Liver (tissue), 8 donors: ENCODE measurements at regions not wholly inside any gene's neighbourhood (a gene's known extent, or its start where the extent isn't known, plus 50 kb on each side); places are given as distances from the start of the nearest gene placed in this dataset.

Experiments used
- DNase-seq: peaks from one replicate; pipeline ENCODE4 v3.0.0-alpha.2; 2017; ENCODE audit warnings: low spot score
- H3K27ac ChIP-seq, 2 donors: one replicate each; pipeline ENCODE4 v1.7.0; 2013; ENCODE audit warnings: inconsistent platforms in 2 of 2, low read length in 2 of 2, control low read depth in 1 of 2, low read depth in 1 of 2, mild to moderate bottlenecking in 1 of 2
- H3K27me3 ChIP-seq, 4 donors: one replicate each; pipeline versions ENCODE4 v1.6.1 to v1.7.0; 2013; ENCODE audit warnings: low read length in 3 of 4, inconsistent platforms in 1 of 4, mild to moderate bottlenecking in 1 of 4, moderate library complexity in 1 of 4; ENCODE audit not compliant: control insufficient read depth in 4 of 4, insufficient read depth in 4 of 4
- H3K36me3 ChIP-seq, 4 donors: one replicate each; pipeline versions ENCODE4 v1.6.1 to v1.7.0; 2013; ENCODE audit warnings: low read length in 3 of 4, mild to moderate bottlenecking in 3 of 4, low read depth in 1 of 4, moderate library complexity in 1 of 4; ENCODE audit not compliant: control insufficient read depth in 4 of 4, insufficient read depth in 3 of 4
- H3K4me1 ChIP-seq, 4 donors: one replicate each; pipeline versions ENCODE4 v1.6.1 to v1.7.0; 2013; ENCODE audit warnings: low read length in 3 of 4, mild to moderate bottlenecking in 3 of 4, moderate library complexity in 1 of 4; ENCODE audit not compliant: control insufficient read depth in 4 of 4, insufficient read depth in 4 of 4
- H3K4me3 ChIP-seq, 3 donors: one replicate each; pipeline versions ENCODE4 v1.6.1 to v1.7.0; 2013; ENCODE audit warnings: low read length in 3 of 3, control low read depth in 1 of 3, low read depth in 1 of 3, mild to moderate bottlenecking in 1 of 3
- H3K9ac ChIP-seq, 2 donors: one replicate each; pipeline ENCODE4 v1.7.0; 2013; ENCODE audit warnings: low read length in 2 of 2, mild to moderate bottlenecking in 2 of 2, moderate library complexity in 2 of 2, control low read depth in 1 of 2, low read depth in 1 of 2
- H3K9me3 ChIP-seq, 4 donors: one replicate each; pipeline versions ENCODE4 v1.6.1 to v1.7.0; 2013; ENCODE audit warnings: low read length in 3 of 4; ENCODE audit not compliant: control insufficient read depth in 4 of 4
- EGR1 ChIP-seq, 2 donors: IDR thresholded peaks; 2 replicates each; pipeline ENCODE4 v1.6.1; 2016 to 2018; ENCODE audit warnings: antibody characterized with exemption in 2 of 2, low read depth in 2 of 2
- FOXA1 ChIP-seq: IDR thresholded peaks from 2 replicates; pipeline ENCODE4 v1.6.1; 2016; ENCODE audit warnings: antibody characterized with exemption
- FOXA2 ChIP-seq: IDR thresholded peaks from 2 replicates; pipeline ENCODE4 v1.6.1; 2016; ENCODE audit warnings: antibody characterized with exemption
- GABPA ChIP-seq, 2 donors: IDR thresholded peaks in 1 of 2; conservative IDR thresholded peaks in 1 of 2; 2 replicates each; pipeline ENCODE4 v1.6.1; 2016; ENCODE audit warnings: antibody characterized with exemption in 2 of 2, mild to moderate bottlenecking in 1 of 2, moderate library complexity in 1 of 2
- HNF4A ChIP-seq, 2 donors: conservative IDR thresholded peaks; 2 replicates each; pipeline ENCODE4 v1.6.1; 2016; ENCODE audit warnings: antibody characterized with exemption in 2 of 2, mild to moderate bottlenecking in 2 of 2
- HNF4G ChIP-seq: IDR thresholded peaks from 2 replicates; pipeline ENCODE4 v1.6.1; 2016; ENCODE audit warnings: antibody characterized with exemption
- JUND ChIP-seq, 2 donors: IDR thresholded peaks; 2 replicates each; pipeline ENCODE4 v1.6.1; 2016; ENCODE audit warnings: antibody characterized with exemption in 2 of 2
- NR2F2 ChIP-seq: IDR thresholded peaks from 2 replicates; pipeline ENCODE4 v1.6.1; 2016; ENCODE audit warnings: antibody characterized with exemption
- RAD21 ChIP-seq, 2 donors: IDR thresholded peaks; 2 replicates each; pipeline ENCODE4 v1.6.1; 2016; ENCODE audit warnings: antibody characterized with exemption in 2 of 2, mild to moderate bottlenecking in 2 of 2
- RXRA ChIP-seq, 2 donors: IDR thresholded peaks; 2 replicates each; pipeline ENCODE4 v1.6.1; 2017 to 2018; ENCODE audit warnings: antibody characterized with exemption in 2 of 2, mild to moderate bottlenecking in 1 of 2
- SP1 ChIP-seq: IDR thresholded peaks from 2 replicates; pipeline ENCODE4 v1.6.1; 2018; ENCODE audit warnings: antibody characterized with exemption, mild to moderate bottlenecking
- TAF1 ChIP-seq: conservative IDR thresholded peaks from 2 replicates; pipeline ENCODE4 v1.6.1; 2016; ENCODE audit warnings: antibody characterized with exemption, mild to moderate bottlenecking
- YY1 ChIP-seq: IDR thresholded peaks from 2 replicates; pipeline ENCODE4 v1.6.1; 2016; ENCODE audit warnings: antibody characterized with exemption, mild to moderate bottlenecking
- WGBS: extraction: QIAGEN DNeasy Blood & Tissue Kit; methylation state at CpG from one replicate; pipeline ENCODE4 v1.1.7; 2013; 5-methylcytosine and 5-hydroxymethylcytosine counted together
- TF ChIP-seq, protein P1 (sequence below): IDR thresholded peaks from 2 replicates; pipeline ENCODE4 v1.6.1; 2016; ENCODE audit warnings: antibody characterized with exemption
- TF ChIP-seq, protein P2 (sequence below): IDR thresholded peaks from 2 replicates; pipeline ENCODE4 v1.6.1; 2016; ENCODE audit warnings: antibody characterized with exemption
- TF ChIP-seq, protein P3 (sequence below): fragments of 150-350 bp; IDR thresholded peaks from 2 replicates; pipeline ENCODE4 v1.5.1; 2017; ENCODE audit warnings: improper control_type of control experiment, low read depth, low read length; ENCODE audit not compliant: missing input control
- TF ChIP-seq, protein P4 (sequence below): IDR thresholded peaks from 2 replicates; pipeline ENCODE4 v1.6.1; 2016; ENCODE audit warnings: antibody characterized with exemption
- TF ChIP-seq, protein P5 (sequence below): IDR thresholded peaks from 2 replicates; pipeline ENCODE4 v1.6.1; 2016; ENCODE audit warnings: antibody characterized with exemption, mild to moderate bottlenecking
- donor health status: healthy.
- donor health status: healthy.
- donor health status: healthy.
- donor health status: healthy.
- donor health status: healthy.

DNA sequence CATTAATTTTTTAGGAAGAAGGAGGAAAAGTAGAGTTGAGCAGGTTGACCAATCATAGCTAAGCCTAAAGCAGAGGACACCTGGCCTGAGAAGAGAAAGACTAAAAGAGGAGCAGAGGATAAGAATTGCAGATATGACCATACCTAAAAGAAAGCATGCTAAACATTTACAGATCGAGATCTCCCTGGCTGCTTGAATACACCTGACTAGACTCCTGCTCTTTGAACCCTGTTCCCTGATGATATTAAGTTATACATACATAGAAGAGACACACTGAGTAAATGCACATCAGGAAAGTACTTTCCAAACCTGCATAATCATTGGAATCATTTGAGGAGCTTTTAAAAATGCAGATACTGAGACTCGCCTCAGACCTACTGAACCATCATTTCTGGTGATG lies 232.3 kb upstream of the ELL2 start:
- peaks cover 2 to 18% (median 11%) of the 10 kb centered on the region in 4 donors for H3K4me1 ChIP-seq
- TF ChIP-seq JUND (IDR thresholded peaks at IDR 0.05) (no peak), FOXA1 (no peak), FOXA2 (no peak), YY1 (no peak), EGR1 (IDR thresholded peaks at IDR 0.05; ENCODE audit: low read depth in 2 of 2) (no peak), HNF4A (conservative IDR thresholded peaks at IDR 0.05) (no peak), RAD21 (IDR thresholded peaks at IDR 0.05) (no peak), NR2F2 (no peak), RXRA (IDR thresholded peaks at IDR 0.05) (no peak), HNF4G (no peak), SP1 (no peak), TAF1 (no peak), GABPA (IDR thresholded peaks at IDR 0.05 in 1 of 2, conservative IDR thresholded peaks at IDR 0.05 in 1 of 2) (no peak)
- TF ChIP-seq, protein P1, sequence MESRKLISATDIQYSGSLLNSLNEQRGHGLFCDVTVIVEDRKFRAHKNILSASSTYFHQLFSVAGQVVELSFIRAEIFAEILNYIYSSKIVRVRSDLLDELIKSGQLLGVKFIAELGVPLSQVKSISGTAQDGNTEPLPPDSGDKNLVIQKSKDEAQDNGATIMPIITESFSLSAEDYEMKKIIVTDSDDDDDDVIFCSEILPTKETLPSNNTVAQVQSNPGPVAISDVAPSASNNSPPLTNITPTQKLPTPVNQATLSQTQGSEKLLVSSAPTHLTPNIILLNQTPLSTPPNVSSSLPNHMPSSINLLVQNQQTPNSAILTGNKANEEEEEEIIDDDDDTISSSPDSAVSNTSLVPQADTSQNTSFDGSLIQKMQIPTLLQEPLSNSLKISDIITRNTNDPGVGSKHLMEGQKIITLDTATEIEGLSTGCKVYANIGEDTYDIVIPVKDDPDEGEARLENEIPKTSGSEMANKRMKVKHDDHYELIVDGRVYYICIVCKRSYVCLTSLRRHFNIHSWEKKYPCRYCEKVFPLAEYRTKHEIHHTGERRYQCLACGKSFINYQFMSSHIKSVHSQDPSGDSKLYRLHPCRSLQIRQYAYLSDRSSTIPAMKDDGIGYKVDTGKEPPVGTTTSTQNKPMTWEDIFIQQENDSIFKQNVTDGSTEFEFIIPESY = no peak
- TF ChIP-seq, protein P2, sequence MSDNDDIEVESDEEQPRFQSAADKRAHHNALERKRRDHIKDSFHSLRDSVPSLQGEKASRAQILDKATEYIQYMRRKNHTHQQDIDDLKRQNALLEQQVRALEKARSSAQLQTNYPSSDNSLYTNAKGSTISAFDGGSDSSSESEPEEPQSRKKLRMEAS = no peak
- TF ChIP-seq, protein P3, sequence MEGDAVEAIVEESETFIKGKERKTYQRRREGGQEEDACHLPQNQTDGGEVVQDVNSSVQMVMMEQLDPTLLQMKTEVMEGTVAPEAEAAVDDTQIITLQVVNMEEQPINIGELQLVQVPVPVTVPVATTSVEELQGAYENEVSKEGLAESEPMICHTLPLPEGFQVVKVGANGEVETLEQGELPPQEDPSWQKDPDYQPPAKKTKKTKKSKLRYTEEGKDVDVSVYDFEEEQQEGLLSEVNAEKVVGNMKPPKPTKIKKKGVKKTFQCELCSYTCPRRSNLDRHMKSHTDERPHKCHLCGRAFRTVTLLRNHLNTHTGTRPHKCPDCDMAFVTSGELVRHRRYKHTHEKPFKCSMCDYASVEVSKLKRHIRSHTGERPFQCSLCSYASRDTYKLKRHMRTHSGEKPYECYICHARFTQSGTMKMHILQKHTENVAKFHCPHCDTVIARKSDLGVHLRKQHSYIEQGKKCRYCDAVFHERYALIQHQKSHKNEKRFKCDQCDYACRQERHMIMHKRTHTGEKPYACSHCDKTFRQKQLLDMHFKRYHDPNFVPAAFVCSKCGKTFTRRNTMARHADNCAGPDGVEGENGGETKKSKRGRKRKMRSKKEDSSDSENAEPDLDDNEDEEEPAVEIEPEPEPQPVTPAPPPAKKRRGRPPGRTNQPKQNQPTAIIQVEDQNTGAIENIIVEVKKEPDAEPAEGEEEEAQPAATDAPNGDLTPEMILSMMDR = no peak
- TF ChIP-seq, protein P4, sequence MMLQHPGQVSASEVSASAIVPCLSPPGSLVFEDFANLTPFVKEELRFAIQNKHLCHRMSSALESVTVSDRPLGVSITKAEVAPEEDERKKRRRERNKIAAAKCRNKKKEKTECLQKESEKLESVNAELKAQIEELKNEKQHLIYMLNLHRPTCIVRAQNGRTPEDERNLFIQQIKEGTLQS = no peak
- TF ChIP-seq, protein P5, sequence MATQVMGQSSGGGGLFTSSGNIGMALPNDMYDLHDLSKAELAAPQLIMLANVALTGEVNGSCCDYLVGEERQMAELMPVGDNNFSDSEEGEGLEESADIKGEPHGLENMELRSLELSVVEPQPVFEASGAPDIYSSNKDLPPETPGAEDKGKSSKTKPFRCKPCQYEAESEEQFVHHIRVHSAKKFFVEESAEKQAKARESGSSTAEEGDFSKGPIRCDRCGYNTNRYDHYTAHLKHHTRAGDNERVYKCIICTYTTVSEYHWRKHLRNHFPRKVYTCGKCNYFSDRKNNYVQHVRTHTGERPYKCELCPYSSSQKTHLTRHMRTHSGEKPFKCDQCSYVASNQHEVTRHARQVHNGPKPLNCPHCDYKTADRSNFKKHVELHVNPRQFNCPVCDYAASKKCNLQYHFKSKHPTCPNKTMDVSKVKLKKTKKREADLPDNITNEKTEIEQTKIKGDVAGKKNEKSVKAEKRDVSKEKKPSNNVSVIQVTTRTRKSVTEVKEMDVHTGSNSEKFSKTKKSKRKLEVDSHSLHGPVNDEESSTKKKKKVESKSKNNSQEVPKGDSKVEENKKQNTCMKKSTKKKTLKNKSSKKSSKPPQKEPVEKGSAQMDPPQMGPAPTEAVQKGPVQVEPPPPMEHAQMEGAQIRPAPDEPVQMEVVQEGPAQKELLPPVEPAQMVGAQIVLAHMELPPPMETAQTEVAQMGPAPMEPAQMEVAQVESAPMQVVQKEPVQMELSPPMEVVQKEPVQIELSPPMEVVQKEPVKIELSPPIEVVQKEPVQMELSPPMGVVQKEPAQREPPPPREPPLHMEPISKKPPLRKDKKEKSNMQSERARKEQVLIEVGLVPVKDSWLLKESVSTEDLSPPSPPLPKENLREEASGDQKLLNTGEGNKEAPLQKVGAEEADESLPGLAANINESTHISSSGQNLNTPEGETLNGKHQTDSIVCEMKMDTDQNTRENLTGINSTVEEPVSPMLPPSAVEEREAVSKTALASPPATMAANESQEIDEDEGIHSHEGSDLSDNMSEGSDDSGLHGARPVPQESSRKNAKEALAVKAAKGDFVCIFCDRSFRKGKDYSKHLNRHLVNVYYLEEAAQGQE = no peak
- H3K36me3 ChIP-seq = no peaks in the 10 kb centered on the region
- WGBS = 69% methylated on average over 2 of the region's 2 CpGs
- H3K9ac ChIP-seq = no peak overlapping the region
- H3K27ac ChIP-seq = no peak overlapping the region
- H3K27me3 ChIP-seq = no peaks in the 10 kb centered on the region
- no peaks in the 10 kb centered on the region for H3K9me3 ChIP-seq
- DNase-seq = no peak
- no peak overlapping the region for H3K4me3 ChIP-seq

DNA sequence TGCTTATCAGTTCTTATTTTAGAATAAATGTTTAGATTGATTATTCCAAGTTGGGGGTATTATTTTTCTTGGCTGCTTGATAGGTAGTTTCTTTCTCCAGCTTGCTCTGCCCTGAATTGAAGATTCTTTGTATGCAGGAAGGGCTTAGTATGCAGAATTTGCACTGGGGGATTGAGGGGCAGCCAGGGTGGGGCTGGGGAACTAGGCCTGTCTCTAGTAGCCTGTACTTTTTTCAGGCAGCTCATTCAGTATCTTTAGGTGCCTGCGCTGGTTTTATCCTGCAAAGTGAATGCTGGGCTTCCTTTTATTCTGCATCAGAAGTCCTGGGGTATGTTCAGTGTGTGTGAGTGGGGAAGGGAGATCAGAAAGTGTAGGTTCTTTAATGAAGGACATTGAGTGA lies 228.3 kb upstream of the ELL2 start:
- Histone ChIP-seq H3K27me3 (no peaks in the 10 kb centered on the region), H3K4me1 (peaks cover 0 to 1% (median 0%) of the 10 kb centered on the region in 4 donors), H3K9ac (no peak overlapping the region), H3K9me3 (no peaks in the 10 kb centered on the region), H3K4me3 (no peak overlapping the region), H3K27ac (no peak overlapping the region), H3K36me3 (no peaks in the 10 kb centered on the region)
- DNase-seq = no peak
- TF ChIP-seq RAD21 (IDR thresholded peaks at IDR 0.05) (no peak), HNF4G (no peak), HNF4A (conservative IDR thresholded peaks at IDR 0.05) (no peak), YY1 (no peak), EGR1 (IDR thresholded peaks at IDR 0.05; ENCODE audit: low read depth in 2 of 2) (no peak), GABPA (IDR thresholded peaks at IDR 0.05 in 1 of 2, conservative IDR thresholded peaks at IDR 0.05 in 1 of 2) (no peak), NR2F2 (no peak)
- TF ChIP-seq, protein P1 = no peak
- TF ChIP-seq, protein P5 = no peak
- 96% methylated on average over 1 of the region's 1 CpG for WGBS
